ENCODE measurements at regions not wholly inside any gene's neighbourhood (a gene's known extent, or its start where the extent isn't known, plus 50 kb on each side); places are given as distances from the start of the nearest gene placed in this dataset.

GRCh38 chr11:115999437-115999836, 495.2 kb upstream of the CADM1 start:
- Histone ChIP-seq H3K4me3 (no peak overlapping the region), H3K9me3 (peaks cover 0 to 4% (median 1%) of the 10 kb centered on the region in 4 donors), H3K4me1 (no peaks in the 10 kb centered on the region), H3K36me3 (no peaks in the 10 kb centered on the region), H3K27ac (no peak overlapping the region), H3K27me3 (no peaks in the 10 kb centered on the region)
- no peak for DNase-seq (ENCODE audit: low spot score in 2 of 2)
- TF ChIP-seq EP300 (IDR thresholded peaks at IDR 0.05) (no peak), POLR2A (IDR thresholded peaks at IDR 0.05) (no peak), CTCF (IDR thresholded peaks at IDR 0.05) (no peak)

DNA sequence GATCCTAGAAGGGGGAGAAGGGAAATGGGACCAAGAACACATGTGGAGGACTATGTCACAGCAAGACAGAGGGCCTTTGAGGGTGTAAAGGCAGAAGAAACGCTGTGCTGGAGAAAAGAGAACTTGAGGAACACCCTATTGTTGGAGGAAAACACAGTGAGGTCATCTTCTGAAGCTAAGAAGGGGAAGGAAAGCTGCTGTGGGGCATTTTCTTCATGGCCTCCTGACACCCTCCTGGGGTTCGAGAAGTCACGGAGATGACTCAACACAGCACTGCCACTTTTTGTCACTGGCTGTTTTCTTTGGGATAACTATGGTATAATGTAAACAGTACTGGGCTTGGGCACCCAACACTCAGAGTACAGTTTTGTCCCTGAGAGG, 492.6 kb upstream of the CADM1 start:
- TF ChIP-seq EP300 (IDR thresholded peaks at IDR 0.05) (no peak), CTCF (IDR thresholded peaks at IDR 0.05) (no peak)
- Histone ChIP-seq H3K36me3 (no peaks in the 10 kb centered on the region), H3K4me3 (no peak overlapping the region), H3K27ac (no peak overlapping the region), H3K9me3 (no peaks in the 10 kb centered on the region), H3K27me3 (no peaks in the 10 kb centered on the region), H3K4me1 (no peaks in the 10 kb centered on the region)
- WGBS, 2 donors = 51 to 54% methylated on average over 3 of the region's 3 CpGs
- no peak for DNase-seq (ENCODE audit: low spot score in 2 of 2)

DNA sequence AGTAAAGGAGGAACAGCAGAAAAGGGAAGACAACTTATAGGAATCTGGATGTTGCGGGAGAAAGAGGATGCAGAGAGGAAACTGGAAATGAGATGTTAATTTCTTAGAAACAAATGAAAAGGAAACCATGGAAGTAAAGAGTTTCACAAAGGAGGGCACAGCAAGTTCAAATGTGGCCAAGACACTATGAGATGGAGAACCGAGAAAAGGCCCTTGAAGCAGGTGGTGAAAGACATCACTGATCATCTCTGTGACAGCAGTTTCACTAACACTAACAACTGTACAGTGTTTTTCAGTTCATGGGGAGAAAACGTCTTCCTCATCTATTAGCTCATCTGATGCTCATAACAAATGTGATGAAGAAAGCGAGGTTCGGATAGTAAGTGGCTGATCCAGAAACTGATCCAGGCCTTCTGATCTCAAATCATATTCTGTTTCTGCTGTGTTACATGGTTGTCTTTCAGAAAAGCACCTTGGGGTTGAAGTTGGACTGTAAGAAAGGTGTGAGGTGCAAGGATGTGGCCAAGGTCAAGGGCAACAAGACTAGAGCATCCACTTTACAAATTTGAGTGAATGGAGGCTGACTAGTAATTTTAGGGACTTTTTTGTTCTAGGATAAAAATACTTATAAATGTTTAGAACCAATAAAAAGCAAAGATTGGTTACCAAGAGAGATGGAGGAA, 492.1 kb upstream of the CADM1 start:
- H3K27ac ChIP-seq = no peak overlapping the region
- TF ChIP-seq CTCF (IDR thresholded peaks at IDR 0.05) (no peak), EP300 (IDR thresholded peaks at IDR 0.05) (no peak), POLR2A (IDR thresholded peaks at IDR 0.05) (no peak)
- no peak overlapping the region for H3K4me3 ChIP-seq
- H3K36me3 ChIP-seq = no peaks in the 10 kb centered on the region
- no peaks in the 10 kb centered on the region for H3K9me3 ChIP-seq
- no peak for DNase-seq (ENCODE audit: low spot score in 2 of 2)
- H3K27me3 ChIP-seq = no peaks in the 10 kb centered on the region
- whole genome bisulfite sequencing, 2 donors = 79 to 88% methylated on average over 5 of the region's 5 CpGs
- no peaks in the 10 kb centered on the region for H3K4me1 ChIP-seq

DNA sequence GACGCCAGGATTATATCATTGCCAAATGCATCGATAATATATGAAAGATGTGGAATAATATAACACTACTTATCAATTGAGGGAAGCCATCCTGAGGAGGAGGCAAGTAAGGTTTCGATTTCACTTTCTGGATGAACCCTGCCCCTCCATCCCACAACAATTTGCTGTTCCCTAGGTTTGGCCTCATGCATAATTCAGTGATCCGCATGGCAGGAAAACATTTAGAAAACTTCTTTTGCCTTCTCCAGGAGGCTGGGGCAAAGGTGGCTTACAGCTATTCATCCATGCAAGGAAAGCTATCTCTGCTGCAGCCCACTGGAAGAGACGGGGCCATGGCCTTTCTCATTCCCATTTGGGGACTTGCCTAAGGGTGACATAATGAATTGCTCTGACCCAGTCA, 489.4 kb upstream of the CADM1 start:
- DNase-seq (ENCODE audit: low spot score in 2 of 2) = no peak
- TF ChIP-seq CTCF (IDR thresholded peaks at IDR 0.05) (no peak), POLR2A (IDR thresholded peaks at IDR 0.05) (no peak)
- Histone ChIP-seq H3K36me3 (no peaks in the 10 kb centered on the region), H3K27ac (no peak overlapping the region), H3K4me3 (no peak overlapping the region), H3K9me3 (no peaks in the 10 kb centered on the region), H3K4me1 (no peaks in the 10 kb centered on the region), H3K27me3 (no peaks in the 10 kb centered on the region)
- 87 to 95% methylated on average over 5 of the region's 5 CpGs for WGBS, 2 donors

- Histone ChIP-seq H3K4me1 (no peaks in the 10 kb centered on the region), H3K4me3 (no peak overlapping the region), H3K27ac (no peak overlapping the region), H3K27me3 (no peaks in the 10 kb centered on the region), H3K9me3 (no peaks in the 10 kb centered on the region), H3K36me3 (no peaks in the 10 kb centered on the region)
- TF ChIP-seq CTCF (IDR thresholded peaks at IDR 0.05) = peak; percentile 23 to 69 (median 47)
- no peak for TF ChIP-seq EP300 (IDR thresholded peaks at IDR 0.05)
- DNase-seq (ENCODE audit: low spot score in 2 of 2) = no peak
- 47 to 55% methylated on average over 19 of the region's 19 CpGs for WGBS, 2 donors
These were observed 485.8 kb upstream of the CADM1 start for GRCh38 chr11:115990004-115990447.
